T-helper 22 cell (primary cell): ENCODE measurements at regions not wholly inside any gene's neighbourhood (a gene's known extent, or its start where the extent isn't known, plus 50 kb on each side); places are given as distances from the start of the nearest gene placed in this dataset.
"Not testable (repeated sequence)": the region's sequence is repeated elsewhere in the genome, so short reads cannot be mapped to it uniquely, and the experiment has no call there.

Experiments used
- DNase-seq: peaks from one replicate; pipeline ENCODE4 v3.0.0-alpha.2; 2020; ENCODE audit warnings: low read depth

GRCh38 chr10:38362514-38362913 is 268.4 kb downstream of the ZNF37A start:
- not testable (repeated sequence) for DNase-seq

- DNase-seq = not testable (repeated sequence)
Observed at GRCh38 chr10:38364073-38364472, 269.9 kb downstream of the ZNF37A start.

DNA sequence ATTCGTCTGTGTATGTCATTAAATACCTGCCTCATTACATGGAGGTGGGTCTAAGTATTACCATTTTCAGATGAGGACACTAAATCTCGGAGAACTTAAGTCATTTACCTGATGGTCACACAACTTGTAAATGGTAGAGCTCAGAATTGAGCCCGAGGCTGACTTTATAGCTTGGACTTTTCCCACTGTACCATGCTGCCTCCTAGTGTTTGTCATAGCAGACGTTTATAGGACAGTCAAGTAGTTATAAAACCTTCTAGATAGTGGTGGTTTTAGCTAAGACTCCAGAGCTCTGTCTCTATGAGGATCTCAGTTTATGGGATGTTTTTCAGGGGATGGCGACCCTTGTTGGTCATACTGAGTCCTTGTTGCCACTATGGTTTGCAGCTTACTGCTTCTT is 271.8 kb downstream of the ZNF37A start:
- not testable (repeated sequence) for DNase-seq

- not testable (repeated sequence) for DNase-seq
Observed at GRCh38 chr10:38383800-38384199, 289.7 kb downstream of the ZNF37A start.

DNA sequence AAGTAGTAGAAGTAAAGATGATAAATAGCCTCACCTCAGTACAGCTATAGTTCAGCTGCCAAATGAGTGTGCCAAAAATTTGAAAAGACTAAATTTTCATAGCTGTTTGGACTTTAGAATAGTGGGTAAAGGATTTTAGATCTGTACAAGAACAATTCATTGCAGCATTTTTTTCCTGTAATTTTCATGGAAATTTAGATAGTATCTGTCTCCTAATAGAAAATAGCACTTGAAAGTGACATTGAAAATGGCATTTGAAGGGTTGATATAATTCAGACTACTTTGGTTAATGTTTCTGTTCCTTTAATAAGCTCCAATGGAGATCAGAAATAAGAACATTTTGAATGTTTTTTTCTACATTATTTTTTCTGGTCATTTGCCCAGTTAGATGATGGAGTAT is 292.7 kb downstream of the ZNF37A start:
- not testable (repeated sequence) for DNase-seq

- DNase-seq = not testable (repeated sequence)
Observed at GRCh38 chr10:38390725-38391124, 296.6 kb downstream of the ZNF37A start.

DNA sequence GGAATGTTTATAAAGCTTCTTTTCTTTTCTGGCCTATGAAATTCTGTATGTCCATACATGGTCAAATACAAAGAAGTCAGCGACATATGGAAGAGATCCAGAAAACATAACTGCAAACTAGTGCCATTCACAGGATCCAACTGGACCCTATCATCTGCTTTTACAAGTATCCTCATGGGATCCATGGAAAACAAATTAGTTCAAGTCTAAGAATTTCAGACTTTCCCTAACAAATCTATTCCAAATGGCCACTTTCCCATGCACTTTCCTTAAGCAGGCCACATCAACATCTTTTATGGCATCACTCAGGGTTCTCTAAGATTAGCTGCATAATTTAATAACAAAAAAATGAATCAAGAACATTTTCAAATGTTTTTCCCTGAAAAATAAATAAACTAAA is 301.3 kb downstream of the ZNF37A start:
- not testable (repeated sequence) for DNase-seq

GRCh38 chr10:38396178-38396954 is 302.2 kb downstream of the ZNF37A start:
- DNase-seq = not testable (repeated sequence)

GRCh38 chr10:38401565-38401964 is 307.4 kb downstream of the ZNF37A start:
- not testable (repeated sequence) for DNase-seq

- peak; percentile 92 for DNase-seq
Observed at GRCh38 chr10:38402442-38403346, 308.6 kb downstream of the ZNF37A start.

- DNase-seq = not testable (repeated sequence)
Observed at GRCh38 chr10:38403347-38404117, 309.4 kb downstream of the ZNF37A start.

DNA sequence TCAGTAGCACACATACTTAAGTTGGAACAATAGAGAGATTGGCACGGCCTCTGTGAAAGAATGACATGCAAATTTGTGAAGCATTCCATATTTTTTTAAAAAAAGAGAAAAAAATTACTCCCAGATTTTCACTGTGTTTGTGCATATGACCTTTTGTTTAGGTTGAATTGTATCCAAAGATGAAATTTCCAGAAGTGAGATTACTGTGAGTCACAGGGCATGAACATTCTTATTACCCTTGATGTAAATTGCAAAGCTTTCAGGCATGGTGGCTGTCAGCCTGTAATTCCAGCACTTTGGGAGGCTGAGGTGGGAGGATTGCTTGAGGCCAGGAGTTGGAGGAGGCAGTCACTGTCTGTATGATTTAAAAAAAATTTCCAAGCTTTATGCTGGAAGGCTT is 329.5 kb downstream of the ZNF37A start:
- not testable (repeated sequence) for DNase-seq

- not testable (repeated sequence) for DNase-seq
Observed at GRCh38 chr10:38430242-38430641, 336.1 kb downstream of the ZNF37A start.

- not testable (repeated sequence) for DNase-seq
Observed at GRCh38 chr10:38437359-38437758, 343.2 kb downstream of the ZNF37A start.

- DNase-seq = not testable (repeated sequence)
Observed at GRCh38 chr10:38448614-38449355, 354.6 kb downstream of the ZNF37A start.

DNA sequence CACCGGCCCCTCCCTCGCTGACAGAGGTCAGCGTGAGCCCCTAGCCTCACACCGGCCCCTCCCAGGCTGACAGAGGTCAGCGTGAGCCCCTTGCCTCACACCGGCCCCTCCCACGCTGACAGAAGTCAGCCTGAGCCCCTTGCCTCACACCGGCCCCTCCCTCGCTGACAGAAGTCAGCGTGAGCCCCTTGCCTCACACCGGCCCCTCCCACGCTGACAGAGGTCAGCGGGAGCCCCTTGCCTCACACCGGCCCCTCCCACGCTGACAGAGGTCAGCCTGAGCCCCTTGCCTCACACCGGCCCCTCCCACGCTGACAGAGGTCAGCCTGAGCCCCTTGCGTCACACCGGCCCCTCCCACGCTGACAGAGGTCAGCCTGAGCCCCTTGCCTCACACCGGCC is 355.5 kb downstream of the ZNF37A start:
- not testable (repeated sequence) for DNase-seq

DNA sequence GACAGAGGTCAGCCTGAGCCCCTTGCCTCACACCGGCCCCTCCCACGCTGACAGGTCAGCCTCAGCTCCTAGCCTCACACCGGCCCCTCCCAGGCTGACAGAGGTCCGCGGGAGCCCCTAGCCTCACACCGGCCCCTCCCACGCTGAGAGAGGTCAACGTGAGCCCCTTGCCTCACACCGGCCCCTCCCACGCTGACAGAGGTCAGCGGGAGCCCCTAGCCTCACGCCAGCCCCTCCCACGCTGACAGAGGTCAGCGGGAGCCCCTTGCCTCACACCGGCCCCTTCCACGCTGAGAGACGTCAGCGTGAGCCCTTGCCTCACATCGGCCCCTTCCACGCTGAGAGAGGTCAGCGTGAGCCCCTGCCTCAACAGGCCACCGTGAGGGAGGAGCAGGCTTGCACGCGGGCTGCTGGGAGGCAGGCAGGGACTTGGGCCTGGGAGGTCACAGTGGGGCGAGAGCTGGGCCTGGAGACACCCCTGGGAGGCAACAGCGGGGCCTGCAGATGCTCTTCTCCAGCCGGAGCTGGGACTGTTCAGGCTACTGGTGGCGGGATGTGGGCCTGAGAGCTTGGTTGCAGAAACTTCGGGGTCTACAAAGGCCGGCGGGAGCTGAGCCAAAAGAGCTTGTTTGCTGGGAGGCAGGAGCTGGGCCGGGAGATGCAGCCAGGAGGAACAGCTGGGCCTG is 356.4 kb downstream of the ZNF37A start:
- DNase-seq = not testable (repeated sequence)

- DNase-seq = not testable (repeated sequence)
Observed at GRCh38 chr10:38451306-38451967, 357.3 kb downstream of the ZNF37A start.
